ENCODE measurements at regions not wholly inside any gene's neighbourhood (a gene's known extent, or its start where the extent isn't known, plus 50 kb on each side); places are given as distances from the start of the nearest gene placed in this dataset.
A peak's percentile ranks its signal among the peaks of the same experiment; 100 is the strongest.

- no peak overlapping the region for H3K56ac ChIP-seq (ENCODE audit: insufficient read length, low read depth, low read length)
- no peak overlapping the region for H2AFZ ChIP-seq (ENCODE audit: low read length)
- H3K27ac Mint-ChIP-seq: 0 out of 7 replicates have a peak overlapping the region, but pooled peaks of 1 of the 3 experiments have one; percentile 13
- H3K79me1 ChIP-seq (ENCODE audit: insufficient read depth, low read depth, low read length, poor library complexity, severe bottlenecking): no peaks in the 10 kb centered on the region
- H4K20me1 ChIP-seq (ENCODE audit: control insufficient read depth, insufficient read depth, insufficient read length): no peaks in the 10 kb centered on the region
- H3K9me3 ChIP-seq (ENCODE audit: control insufficient read depth, low read depth, low read length): no peaks in the 10 kb centered on the region
- H3T11ph ChIP-seq (ENCODE audit: low read length): no peak overlapping the region
- peaks cover 7% of the 10 kb centered on the region; the same call in 1 of the 2 replicates for H3K4me1 ChIP-seq (ENCODE audit: insufficient read depth, low read length)
- no peak overlapping the region for H4K91ac ChIP-seq (ENCODE audit: insufficient read length, low read depth, low read length)
- H2BK5ac ChIP-seq (ENCODE audit: insufficient read length, low read length): no peak overlapping the region
- no peak for DNase-seq
- H4K8ac ChIP-seq (replicated peaks; ENCODE audit: insufficient read length, low read depth, low read length): no peak overlapping the region
- no peak overlapping the region for H2BK12ac ChIP-seq (ENCODE audit: insufficient read length, low read depth, low read length)
- no peak overlapping the region for H3K4me2 ChIP-seq (ENCODE audit: insufficient read depth, insufficient read length, low read length)
- no peak for TF ChIP-seq CTCF (conservative IDR thresholded peaks at IDR 0.05)
- no peak overlapping the region for H3K4me3 Mint-ChIP-seq
- WGBS (ENCODE audit: extremely low coverage, insufficient read length, low lambda C conversion rate): no CpG with 5 or more reads among the region's 2 CpGs
- peaks cover 3 to 5% of the 10 kb centered on the region in 2 experiments; a peak in 4 of 5 replicates for H3K9me3 Mint-ChIP-seq
- no peak overlapping the region for H3K9ac ChIP-seq (ENCODE audit: extremely low read depth, insufficient read length, low read length)
- H3K27me3 ChIP-seq (ENCODE audit: insufficient read depth, low read length): no peaks in the 10 kb centered on the region
- no peak overlapping the region for H2BK15ac ChIP-seq (ENCODE audit: low read depth, low read length)
- peaks cover 28 to 32% of the 10 kb centered on the region in 2 experiments for H3K4me1 Mint-ChIP-seq
- no peak overlapping the region for H3K27ac ChIP-seq (ENCODE audit: insufficient read length, low read depth, low read length)
- H3K27me3 Mint-ChIP-seq (ENCODE audit: low read depth): no peaks in the 10 kb centered on the region
- no peak overlapping the region for H3K23ac ChIP-seq (ENCODE audit: insufficient read length, low read depth, low read length)
- H2AK5ac ChIP-seq (ENCODE audit: insufficient read length, low read length): no peak overlapping the region
- no peak overlapping the region for H4K5ac ChIP-seq (ENCODE audit: insufficient read length, low read depth, low read length)
- peaks cover 0 to 4% (median 3%) of the 10 kb centered on the region in 3 experiments; a peak in 4 of 7 replicates for H3K36me3 Mint-ChIP-seq (ENCODE audit: insufficient read depth in 1 of 3, low read depth in 3 of 3)
- H2BK20ac ChIP-seq (ENCODE audit: low read depth, low read length, poor library complexity, severe bottlenecking): no peak overlapping the region
- H2BK120ac ChIP-seq (ENCODE audit: low read depth, low read length, poor library complexity, severe bottlenecking): no peak overlapping the region
- no peak overlapping the region for H3K14ac ChIP-seq (ENCODE audit: insufficient read depth, low read length)
- no peak overlapping the region for H3K4ac ChIP-seq (ENCODE audit: low read depth, low read length)
- no peaks in the 10 kb centered on the region for H3K23me2 ChIP-seq (ENCODE audit: insufficient read length, low read depth, low read length, poor library complexity, severe bottlenecking)
- no peak overlapping the region for H3K18ac ChIP-seq (ENCODE audit: insufficient read length, low read depth, low read length)
- H3K79me2 ChIP-seq (ENCODE audit: insufficient read depth, low read length): no peaks in the 10 kb centered on the region
These were observed 826.6 kb downstream of the SQOR start for GRCh38 chr15:46461416-46461815.

All from H9 (cell line).